ENCODE measurements at regions not wholly inside any gene's neighbourhood (a gene's known extent, or its start where the extent isn't known, plus 50 kb on each side); places are given as distances from the start of the nearest gene placed in this dataset.

GRCh38 chr6:45739058-45739457, 276.6 kb downstream of the CLIC5 start:
- DNase-seq: no peak

GRCh38 chr6:45738057-45738455, 277.6 kb downstream of the CLIC5 start:
- DNase-seq: no peak

- DNase-seq: no peak
Observed at GRCh38 chr6:45737331-45738056, 278.2 kb downstream of the CLIC5 start.

GRCh38 chr6:45736134-45736533, 279.5 kb downstream of the CLIC5 start:
- no peak for DNase-seq

- DNase-seq: no peak
Observed at GRCh38 chr6:45732731-45733130, 282.9 kb downstream of the CLIC5 start.

GRCh38 chr6:45730232-45730631, 285.4 kb downstream of the CLIC5 start:
- no peak for DNase-seq

GRCh38 chr6:45728674-45729073, 287.0 kb downstream of the CLIC5 start:
- DNase-seq: no peak

- no peak for DNase-seq
Observed at GRCh38 chr6:45727819-45728449, 287.7 kb downstream of the CLIC5 start.

- no peak for DNase-seq
Observed at GRCh38 chr6:45727228-45727627, 288.4 kb downstream of the CLIC5 start.

- no peak for DNase-seq
Observed at GRCh38 chr6:45726444-45726843, 289.2 kb downstream of the CLIC5 start.

GRCh38 chr6:45724511-45724910, 291.1 kb downstream of the CLIC5 start:
- no peak for DNase-seq

- DNase-seq: no peak
Observed at GRCh38 chr6:45724027-45724426, 291.6 kb downstream of the CLIC5 start.

GRCh38 chr6:45722876-45723275, 292.8 kb downstream of the CLIC5 start:
- DNase-seq: no peak

GRCh38 chr6:45721665-45722064, 294.0 kb downstream of the CLIC5 start:
- no peak for DNase-seq

- DNase-seq: no peak
Observed at GRCh38 chr6:45718871-45719270, 296.8 kb downstream of the CLIC5 start.

GRCh38 chr6:45718131-45718530, 297.5 kb downstream of the CLIC5 start:
- no peak for DNase-seq

GRCh38 chr6:45717715-45718114, 297.9 kb downstream of the CLIC5 start:
- DNase-seq: no peak

- DNase-seq: no peak
Observed at GRCh38 chr6:45717027-45717426, 298.6 kb downstream of the CLIC5 start.

- DNase-seq: no peak
Observed at GRCh38 chr6:45715508-45715803, 300.2 kb downstream of the CLIC5 start.

- peak; percentile 30 to 58 for DNase-seq
Observed at GRCh38 chr6:45714741-45715507, 300.7 kb downstream of the CLIC5 start.

GRCh38 chr6:45714006-45714730, 301.5 kb downstream of the CLIC5 start:
- DNase-seq: no peak

Measured in NCI-H1930 (cell line).